Endothelial cell of umbilical vein (primary cell): ENCODE measurements at regions not wholly inside any gene's neighbourhood (a gene's known extent, or its start where the extent isn't known, plus 50 kb on each side); places are given as distances from the start of the nearest gene placed in this dataset.

Experiments
- BruUV-seq: library from RNA; stranded (reverse); fragments of 400-500 nt; replicated peaks from 2 replicates; lab custom pipeline; 2021; lab: Mats Ljungman, UMichigan
- CTCF ChIA-PET: fragments of 300-600, 350-600 bp; sonication (Branson Sonifier 250); formaldehyde crosslinking; loops from one replicate; lab custom pipeline; 2021; ENCODE audit warnings: antibody characterized with exemption, inconsistent platforms; lab: Charles Lee
- POLR2A ChIA-PET: fragments of 300-600, 350-600 bp; sonication (Branson Sonifier 250); formaldehyde crosslinking; loops from one replicate; lab custom pipeline; 2021; ENCODE audit warnings: antibody characterized with exemption, inconsistent platforms; lab: Charles Lee
- DNase-seq: peaks from one replicate; pipeline ENCODE4 v3.0.0-alpha.2; 2011; ENCODE audit warnings: low read depth, low spot score
- FAIRE-seq: peaks from 2 replicates; lab custom pipeline; 2011; peaks lifted over from hg19 to GRCh38; lab: Jason Lieb, UNC
- H2AFZ ChIP-seq: 2 replicates; pipeline ENCODE4 v1.6.0; 2012; ENCODE audit warnings: low read depth, low read length, control low read depth, inconsistent platforms
- H3K27ac ChIP-seq: 2 replicates; pipeline ENCODE4 v1.5.1; 2011; ENCODE audit warnings: low read depth, mild to moderate bottlenecking, control low read depth, low read length, moderate library complexity; ENCODE audit not compliant: insufficient read depth
- H3K27me3 ChIP-seq, 2 experiments: 2 replicates each; pipeline versions ENCODE4 v1.6.0 to v1.6.1; 2011; ENCODE audit warnings: low read length in 2 of 2, mixed read lengths in 1 of 2; ENCODE audit not compliant: control insufficient read depth in 2 of 2, insufficient read depth in 2 of 2
- H3K36me3 ChIP-seq, 2 experiments: 2 replicates in 1 of 2; 3 replicates in 1 of 2; pipeline ENCODE4 v1.5.1; 2011; ENCODE audit warnings: low read length in 2 of 2, mild to moderate bottlenecking in 1 of 2, moderate library complexity in 1 of 2; ENCODE audit not compliant: control insufficient read depth in 2 of 2, insufficient read depth in 2 of 2; ENCODE audit errors: extremely low read depth in 1 of 2
- H3K4me1 ChIP-seq: 3 replicates; pipeline ENCODE4 v1.5.1; 2011; ENCODE audit warnings: mild to moderate bottlenecking, low read length; ENCODE audit not compliant: control insufficient read depth, insufficient read depth; ENCODE audit errors: extremely low read depth
- H3K4me2 ChIP-seq: 2 replicates; pipeline ENCODE4 v1.6.1; 2011; ENCODE audit warnings: low read length, control low read depth, mixed read lengths; ENCODE audit not compliant: insufficient read depth
- H3K4me3 ChIP-seq, 3 experiments: fragments of 200-600 bp in 1 of 3; sonication (generic), shearing (Covaris generic) in 1 of 3; replicated peaks in 1 of 3; 2 replicates each; pipeline ENCODE4 v1.5.1; 2011 to 2016; ENCODE audit warnings: control low read depth in 3 of 3, low read length in 3 of 3, mild to moderate bottlenecking in 2 of 3, inconsistent platforms in 1 of 3, low read depth in 1 of 3, moderate library complexity in 1 of 3; ENCODE audit not compliant: insufficient read depth in 1 of 3
- H3K79me2 ChIP-seq: 2 replicates; pipeline ENCODE4 v1.6.0; 2012; ENCODE audit warnings: low read length, inconsistent platforms; ENCODE audit not compliant: control insufficient read depth, insufficient read depth
- H3K9ac ChIP-seq: replicated peaks from 2 replicates; pipeline ENCODE3; 2011; ENCODE audit warnings: low read length, control low read depth; ENCODE audit not compliant: insufficient read depth; ENCODE audit errors: extremely low read depth
- H3K9me1 ChIP-seq: replicated peaks from 3 replicates; pipeline ENCODE4 v1.6.0; 2011; ENCODE audit warnings: mild to moderate bottlenecking, low read length; ENCODE audit not compliant: control insufficient read depth, insufficient read depth; ENCODE audit errors: extremely low read depth
- H3K9me3 ChIP-seq: replicated peaks from 2 replicates; pipeline ENCODE4 v1.5.1; 2012; ENCODE audit warnings: low read length, inconsistent platforms; ENCODE audit not compliant: control insufficient read depth, insufficient read depth
- H4K20me1 ChIP-seq: replicated peaks from 2 replicates; pipeline ENCODE3; 2011; ENCODE audit warnings: mild to moderate bottlenecking, low read length; ENCODE audit not compliant: control insufficient read depth, insufficient read depth; ENCODE audit errors: extremely low read depth
- EZH2 ChIP-seq: IDR thresholded peaks from 2 replicates; pipeline ENCODE4 v1.6.1; 2012; ENCODE audit warnings: borderline replicate concordance, low read depth, mild to moderate bottlenecking, moderate library complexity, low read length, inconsistent platforms; ENCODE audit not compliant: severe bottlenecking
- FOS ChIP-seq: IDR thresholded peaks from 2 replicates; pipeline ENCODE4 v1.6.1; 2011; ENCODE audit warnings: mild to moderate bottlenecking, low read length, moderate library complexity, borderline replicate concordance; ENCODE audit not compliant: insufficient read depth
- GATA2 ChIP-seq: IDR thresholded peaks from 2 replicates; pipeline ENCODE4 v1.7.0; 2011; ENCODE audit warnings: low read depth, mild to moderate bottlenecking, moderate library complexity, mixed read lengths, low read length; ENCODE audit not compliant: insufficient read length, insufficient read depth
- JUN ChIP-seq: IDR thresholded peaks from 2 replicates; pipeline ENCODE4 v1.6.1; 2011; ENCODE audit warnings: borderline replicate concordance, low read depth; ENCODE audit not compliant: insufficient read length, insufficient read depth
- MYC ChIP-seq: IDR thresholded peaks from one replicate; pipeline ENCODE4 v1.6.1; 2011; ENCODE audit warnings: mild to moderate bottlenecking, low read depth, low read length
- POLR2A ChIP-seq: IDR thresholded peaks from 2 replicates; pipeline ENCODE4 v1.6.1; 2012; ENCODE audit warnings: low read depth, mild to moderate bottlenecking, control low read depth, low read length
- POLR2AphosphoS5 ChIP-seq: IDR thresholded peaks from 2 replicates; pipeline ENCODE4 v1.6.1; 2012; ENCODE audit warnings: low read depth, mild to moderate bottlenecking, control low read depth, low read length, moderate library complexity; ENCODE audit not compliant: insufficient read depth
- dilution Hi-C: fragments of 300-500 bp; cut with MboI; formaldehyde crosslinking; loops from one replicate; pipeline ENCODE4 v1.15.0; 2019; ENCODE audit warnings: low sequenced_read_pairs; ENCODE audit not compliant: extremely low pct_ligation_motif_present
- intact Hi-C: fragments of 100-400 bp; cut with micrococcal nuclease; formaldehyde crosslinking; loops from one replicate; pipeline ENCODE4 v1.10.0; 2022
- TF ChIP-seq, protein P1 (sequence below): IDR thresholded peaks from 2 replicates; pipeline ENCODE4 v1.6.1; 2011; ENCODE audit not compliant: insufficient read depth, insufficient read length
- TF ChIP-seq, protein P2 (sequence below), 2 donors: IDR thresholded peaks; 1 replicate in 1 of 2; 2 replicates in 1 of 2; pipeline ENCODE4 v1.5.1; 2011; ENCODE audit warnings: low read length in 2 of 2, mild to moderate bottlenecking in 2 of 2, moderate library complexity in 2 of 2, control low read depth in 1 of 2, inconsistent platforms in 1 of 2, low read depth in 1 of 2; ENCODE audit not compliant: insufficient read depth in 1 of 2; ENCODE audit errors: extremely low read depth in 1 of 2

DNA sequence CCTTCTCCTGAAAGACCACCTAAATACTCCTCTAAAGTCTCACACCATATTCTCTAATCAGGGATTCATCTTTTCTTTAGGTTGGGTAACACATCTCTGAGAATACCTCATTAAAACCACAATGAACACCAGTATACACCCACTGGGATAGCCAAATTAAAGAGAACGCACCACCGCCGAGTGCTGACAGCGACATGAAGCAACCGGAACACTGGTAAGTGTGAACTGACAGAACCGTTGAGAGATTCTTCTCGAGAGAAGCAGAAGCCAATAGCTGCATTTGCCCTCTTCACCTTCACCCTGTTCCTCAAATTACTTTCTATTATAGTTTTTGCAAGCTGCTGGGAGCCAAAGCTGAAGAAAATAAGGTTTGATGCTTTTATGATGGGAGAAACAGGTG, 318.5 kb downstream of the FBXO15 start:
- Histone ChIP-seq H3K79me2 (no peaks in the 10 kb centered on the region), H3K4me3 (no peak overlapping the region), H3K4me1 (no peaks in the 10 kb centered on the region), H3K9me1 (no peaks in the 10 kb centered on the region), H3K36me3 (no peaks in the 10 kb centered on the region), H2AFZ (no peak overlapping the region), H3K27ac (no peak overlapping the region), H3K4me2 (no peak overlapping the region), H4K20me1 (no peaks in the 10 kb centered on the region), H3K9ac (no peak overlapping the region), H3K27me3 (no peaks in the 10 kb centered on the region), H3K9me3 (peaks cover 4% of the 10 kb centered on the region)
- POLR2A ChIA-PET = no interaction called here
- intact Hi-C loops = no loop called here
- DNase-seq (no peak), FAIRE-seq (no peak)
- TF ChIP-seq POLR2AphosphoS5 = no peak
- no peak for TF ChIP-seq FOS
- TF ChIP-seq, protein P1, sequence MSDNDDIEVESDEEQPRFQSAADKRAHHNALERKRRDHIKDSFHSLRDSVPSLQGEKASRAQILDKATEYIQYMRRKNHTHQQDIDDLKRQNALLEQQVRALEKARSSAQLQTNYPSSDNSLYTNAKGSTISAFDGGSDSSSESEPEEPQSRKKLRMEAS = no peak
- no peak for TF ChIP-seq JUN
- TF ChIP-seq, protein P2, sequence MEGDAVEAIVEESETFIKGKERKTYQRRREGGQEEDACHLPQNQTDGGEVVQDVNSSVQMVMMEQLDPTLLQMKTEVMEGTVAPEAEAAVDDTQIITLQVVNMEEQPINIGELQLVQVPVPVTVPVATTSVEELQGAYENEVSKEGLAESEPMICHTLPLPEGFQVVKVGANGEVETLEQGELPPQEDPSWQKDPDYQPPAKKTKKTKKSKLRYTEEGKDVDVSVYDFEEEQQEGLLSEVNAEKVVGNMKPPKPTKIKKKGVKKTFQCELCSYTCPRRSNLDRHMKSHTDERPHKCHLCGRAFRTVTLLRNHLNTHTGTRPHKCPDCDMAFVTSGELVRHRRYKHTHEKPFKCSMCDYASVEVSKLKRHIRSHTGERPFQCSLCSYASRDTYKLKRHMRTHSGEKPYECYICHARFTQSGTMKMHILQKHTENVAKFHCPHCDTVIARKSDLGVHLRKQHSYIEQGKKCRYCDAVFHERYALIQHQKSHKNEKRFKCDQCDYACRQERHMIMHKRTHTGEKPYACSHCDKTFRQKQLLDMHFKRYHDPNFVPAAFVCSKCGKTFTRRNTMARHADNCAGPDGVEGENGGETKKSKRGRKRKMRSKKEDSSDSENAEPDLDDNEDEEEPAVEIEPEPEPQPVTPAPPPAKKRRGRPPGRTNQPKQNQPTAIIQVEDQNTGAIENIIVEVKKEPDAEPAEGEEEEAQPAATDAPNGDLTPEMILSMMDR (IDR thresholded peaks at IDR 0.05; ENCODE audit: extremely low read depth in 1 of 2, insufficient read depth in 1 of 2, low read depth in 1 of 2, low read length in 2 of 2) = no peak
- TF ChIP-seq MYC = no peak
- TF ChIP-seq GATA2 = no peak
- no peak for TF ChIP-seq EZH2
- no peak for TF ChIP-seq POLR2A
- CTCF ChIA-PET = no interaction called here
- no TSS peak for BruUV-seq
- dilution Hi-C loops = no loop called here
